GM12875 (cell line): ENCODE measurements at regions not wholly inside any gene's neighbourhood (a gene's known extent, or its start where the extent isn't known, plus 50 kb on each side); places are given as distances from the start of the nearest gene placed in this dataset.

Experiments
- H3K4me3 ChIP-seq: one replicate; pipeline ENCODE4 v1.5.1; 2011; ENCODE audit warnings: low read depth, low read length, control low read depth
- CTCF ChIP-seq: IDR thresholded peaks from 2 replicates; pipeline ENCODE4 v1.5.1; 2011; ENCODE audit warnings: low read depth, mild to moderate bottlenecking, control low read depth, inconsistent platforms, low read length, moderate library complexity, borderline replicate concordance; ENCODE audit not compliant: insufficient read depth

GRCh38 chr6:119603501-119603900, 253.9 kb upstream of the MAN1A1 start:
- H3K4me3 ChIP-seq, result no peak overlapping the region
- TF ChIP-seq CTCF, result no peak

- TF ChIP-seq CTCF, result no peak
- H3K4me3 ChIP-seq, result no peak overlapping the region
Observed at GRCh38 chr6:119602215-119603178, 252.9 kb upstream of the MAN1A1 start.

- TF ChIP-seq CTCF, result no peak
- H3K4me3 ChIP-seq, result no peak overlapping the region
Observed at GRCh38 chr6:119598883-119599282, 249.3 kb upstream of the MAN1A1 start.

GRCh38 chr6:119594907-119595306, 245.3 kb upstream of the MAN1A1 start:
- no peak for TF ChIP-seq CTCF
- no peak overlapping the region for H3K4me3 ChIP-seq

- H3K4me3 ChIP-seq, result no peak overlapping the region
- TF ChIP-seq CTCF, result no peak
Observed at GRCh38 chr6:119591235-119591634, 241.7 kb upstream of the MAN1A1 start.

GRCh38 chr6:119590066-119590465, 240.5 kb upstream of the MAN1A1 start:
- no peak overlapping the region for H3K4me3 ChIP-seq
- TF ChIP-seq CTCF, result no peak

GRCh38 chr6:119587537-119587936, 238.0 kb upstream of the MAN1A1 start:
- TF ChIP-seq CTCF, result no peak
- H3K4me3 ChIP-seq, result no peak overlapping the region
